Spleen (tissue), 7 donors: ENCODE measurements at regions not wholly inside any gene's neighbourhood (a gene's known extent, or its start where the extent isn't known, plus 50 kb on each side); places are given as distances from the start of the nearest gene placed in this dataset.
"Not testable (repeated sequence)": the region's sequence is repeated elsewhere in the genome, so short reads cannot be mapped to it uniquely, and the experiment has no call there.

Source experiments
- CTCF ChIP-seq, 11 experiments: fragments of 200-600 bp in 7 of 11; fragments of 450-650 bp in 4 of 11; sonication (generic) in 4 of 11; IDR thresholded peaks in 8 of 11; conservative IDR thresholded peaks in 3 of 11; 1 replicate in 7 of 11; 2 replicates in 4 of 11; pipeline versions ENCODE4 v1.4.0 to v1.8.0; 2016 to 2021; ENCODE audit warnings: antibody characterized with exemption in 11 of 11, inconsistent platforms in 4 of 11, mild to moderate bottlenecking in 1 of 11
- POLR2A ChIP-seq, 3 donors: fragments of 450-650 bp; IDR thresholded peaks; one replicate each; pipeline ENCODE4 v1.5.1; 2017; ENCODE audit warnings: antibody characterized with exemption in 3 of 3, mild to moderate bottlenecking in 1 of 3
- donor health status: DM: no; HTN: no; CAD: no; lungs with moderate emphysema.
- donor health status: DM: no; HTN: no; CAD: no.
- donor health status: DM: no; HTN: no; CAD: no.

- not testable (repeated sequence) for TF ChIP-seq CTCF (IDR thresholded peaks at IDR 0.05 in 8 of 11, conservative IDR thresholded peaks at IDR 0.05 in 3 of 11); POLR2A (IDR thresholded peaks at IDR 0.05)
Observed at GRCh38 chr18:14995023-14995422, 247.1 kb downstream of the ANKRD30B start.
